RWPE1 (cell line): ENCODE measurements at regions not wholly inside any gene's neighbourhood (a gene's known extent, or its start where the extent isn't known, plus 50 kb on each side); places are given as distances from the start of the nearest gene placed in this dataset.
"Not testable (repeated sequence)": the region's sequence is repeated elsewhere in the genome, so short reads cannot be mapped to it uniquely, and the experiment has no call there.

Experiments used
- CTCF ChIA-PET: fragments of 350-600 bp; sonication (Branson Sonifier 250); formaldehyde crosslinking; extraction: SDS; loops from one replicate; lab custom pipeline; 2021; lab: Yijun Ruan, JAX
- POLR2A ChIA-PET: fragments of 400-600 bp; formaldehyde crosslinking; extraction: SDS; loops from one replicate; lab custom pipeline; 2020; ENCODE audit warnings: antibody characterized with exemption; ENCODE audit not compliant: low non-redundant PET; lab: Yijun Ruan, JAX
- DNase-seq: peaks from one replicate; pipeline ENCODE4 v3.0.0; 2012; ENCODE audit warnings: low spot score
- H3K27ac ChIP-seq: fragments of 450-650 bp; 2 replicates; pipeline ENCODE4 v1.5.1; 2017
- TF ChIP-seq, protein P1 (sequence below): fragments of 450-650 bp; conservative IDR thresholded peaks from 2 replicates; pipeline ENCODE4 v1.5.1; 2017; ENCODE audit warnings: low read depth, mild to moderate bottlenecking

GRCh38 chr18:65175681-65176080 lies 575.1 kb upstream of the CDH7 start:
- no peak for DNase-seq
- no peak overlapping the region for H3K27ac ChIP-seq
- POLR2A ChIA-PET = no interaction called here
- TF ChIP-seq, protein P1, sequence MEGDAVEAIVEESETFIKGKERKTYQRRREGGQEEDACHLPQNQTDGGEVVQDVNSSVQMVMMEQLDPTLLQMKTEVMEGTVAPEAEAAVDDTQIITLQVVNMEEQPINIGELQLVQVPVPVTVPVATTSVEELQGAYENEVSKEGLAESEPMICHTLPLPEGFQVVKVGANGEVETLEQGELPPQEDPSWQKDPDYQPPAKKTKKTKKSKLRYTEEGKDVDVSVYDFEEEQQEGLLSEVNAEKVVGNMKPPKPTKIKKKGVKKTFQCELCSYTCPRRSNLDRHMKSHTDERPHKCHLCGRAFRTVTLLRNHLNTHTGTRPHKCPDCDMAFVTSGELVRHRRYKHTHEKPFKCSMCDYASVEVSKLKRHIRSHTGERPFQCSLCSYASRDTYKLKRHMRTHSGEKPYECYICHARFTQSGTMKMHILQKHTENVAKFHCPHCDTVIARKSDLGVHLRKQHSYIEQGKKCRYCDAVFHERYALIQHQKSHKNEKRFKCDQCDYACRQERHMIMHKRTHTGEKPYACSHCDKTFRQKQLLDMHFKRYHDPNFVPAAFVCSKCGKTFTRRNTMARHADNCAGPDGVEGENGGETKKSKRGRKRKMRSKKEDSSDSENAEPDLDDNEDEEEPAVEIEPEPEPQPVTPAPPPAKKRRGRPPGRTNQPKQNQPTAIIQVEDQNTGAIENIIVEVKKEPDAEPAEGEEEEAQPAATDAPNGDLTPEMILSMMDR = no peak
- CTCF ChIA-PET = interaction anchor here (0.6 kb wide), 1 partner anchor 136 kb away, joined by 3 read pairs; no protein-coding TSS in a partner anchor

GRCh38 chr18:65162086-65162485 lies 588.7 kb upstream of the CDH7 start:
- POLR2A ChIA-PET, H3K27ac ChIP-seq, CTCF ChIA-PET, DNase-seq: not testable (repeated sequence)

GRCh38 chr18:65146482-65147021 lies 604.3 kb upstream of the CDH7 start:
- TF ChIP-seq, protein P1 = no peak
- no peak for DNase-seq
- CTCF ChIA-PET = no interaction called here
- POLR2A ChIA-PET = no interaction called here
- H3K27ac ChIP-seq = no peak overlapping the region

DNA sequence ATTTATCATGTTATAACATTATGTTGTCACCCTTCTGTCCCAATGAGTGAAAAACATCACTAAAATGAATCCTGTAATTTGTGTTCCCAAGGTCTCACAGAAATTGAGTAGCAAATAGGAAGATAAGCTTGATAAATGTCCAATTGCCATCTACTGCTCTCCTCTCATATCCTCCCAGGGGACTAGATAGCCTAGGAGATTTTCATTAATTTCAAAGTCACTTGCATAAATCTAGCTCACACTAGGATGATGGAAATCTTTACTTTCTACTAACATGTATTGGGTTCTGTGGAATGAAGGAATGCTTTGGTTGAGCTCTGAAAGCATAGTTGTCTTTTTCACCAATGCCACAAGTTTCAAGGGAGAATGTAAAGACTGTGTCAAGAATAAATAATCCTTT lies 605.5 kb upstream of the CDH7 start:
- ChIA-PET POLR2A (no interaction called here), CTCF (no interaction called here)
- TF ChIP-seq, protein P1 = no peak
- no peak overlapping the region for H3K27ac ChIP-seq
- DNase-seq = no peak

DNA sequence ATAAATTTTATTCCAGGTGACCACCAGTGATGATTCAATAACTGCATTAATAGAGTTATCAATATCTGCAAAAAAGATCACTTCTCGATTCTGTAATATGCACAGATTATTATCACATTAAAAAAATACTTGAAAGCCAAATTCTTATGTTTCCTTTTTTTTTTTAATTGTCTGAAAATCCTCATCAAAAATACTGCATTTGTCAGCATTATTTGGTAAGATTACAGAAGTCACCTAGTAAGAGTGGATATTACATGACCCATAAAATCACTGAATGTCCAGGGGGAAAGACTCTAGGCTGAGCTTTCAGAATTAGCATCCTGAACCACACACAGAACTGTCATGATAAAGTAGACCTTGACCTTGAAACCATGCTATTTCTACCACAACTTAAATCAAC lies 617.2 kb upstream of the CDH7 start:
- DNase-seq = no peak
- TF ChIP-seq, protein P1 = no peak
- H3K27ac ChIP-seq = no peak overlapping the region
- ChIA-PET POLR2A (no interaction called here), CTCF (no interaction called here)

- H3K27ac ChIP-seq = no peak overlapping the region
- ChIA-PET POLR2A (no interaction called here), CTCF (no interaction called here)
- no peak for DNase-seq
- TF ChIP-seq, protein P1 = no peak
These were observed 626.2 kb upstream of the CDH7 start for GRCh38 chr18:65124633-65125032.

- TF ChIP-seq, protein P1 = no peak
- ChIA-PET CTCF (no interaction called here), POLR2A (no interaction called here)
- H3K27ac ChIP-seq = no peak overlapping the region
- DNase-seq = no peak
These were observed 646.9 kb upstream of the CDH7 start for GRCh38 chr18:65103864-65104263.
